ENCODE measurements at regions not wholly inside any gene's neighbourhood (a gene's known extent, or its start where the extent isn't known, plus 50 kb on each side); places are given as distances from the start of the nearest gene placed in this dataset.

GRCh38 chr5:62824936-62825335 lies 246.3 kb downstream of the LRRC70 start:
- TF ChIP-seq POLR2A (IDR thresholded peaks at IDR 0.05): no peak
- TF ChIP-seq, protein P1, sequence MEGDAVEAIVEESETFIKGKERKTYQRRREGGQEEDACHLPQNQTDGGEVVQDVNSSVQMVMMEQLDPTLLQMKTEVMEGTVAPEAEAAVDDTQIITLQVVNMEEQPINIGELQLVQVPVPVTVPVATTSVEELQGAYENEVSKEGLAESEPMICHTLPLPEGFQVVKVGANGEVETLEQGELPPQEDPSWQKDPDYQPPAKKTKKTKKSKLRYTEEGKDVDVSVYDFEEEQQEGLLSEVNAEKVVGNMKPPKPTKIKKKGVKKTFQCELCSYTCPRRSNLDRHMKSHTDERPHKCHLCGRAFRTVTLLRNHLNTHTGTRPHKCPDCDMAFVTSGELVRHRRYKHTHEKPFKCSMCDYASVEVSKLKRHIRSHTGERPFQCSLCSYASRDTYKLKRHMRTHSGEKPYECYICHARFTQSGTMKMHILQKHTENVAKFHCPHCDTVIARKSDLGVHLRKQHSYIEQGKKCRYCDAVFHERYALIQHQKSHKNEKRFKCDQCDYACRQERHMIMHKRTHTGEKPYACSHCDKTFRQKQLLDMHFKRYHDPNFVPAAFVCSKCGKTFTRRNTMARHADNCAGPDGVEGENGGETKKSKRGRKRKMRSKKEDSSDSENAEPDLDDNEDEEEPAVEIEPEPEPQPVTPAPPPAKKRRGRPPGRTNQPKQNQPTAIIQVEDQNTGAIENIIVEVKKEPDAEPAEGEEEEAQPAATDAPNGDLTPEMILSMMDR (IDR thresholded peaks at IDR 0.05): no peak

Data from Peyer's patch (tissue), 4 donors.